Trophoblast cell (in vitro differentiated cells and primary cell): ENCODE measurements at regions not wholly inside any gene's neighbourhood (a gene's known extent, or its start where the extent isn't known, plus 50 kb on each side); places are given as distances from the start of the nearest gene placed in this dataset.
A peak's percentile ranks its signal among the peaks of the same experiment; 100 is the strongest.

Experiments
- DNase-seq, 2 donors: peaks; one replicate each; pipeline ENCODE4 v3.0.0-alpha.2; 2016
- H2AFZ ChIP-seq: 2 replicates; pipeline ENCODE4 v1.6.1; 2013; ENCODE audit warnings: low read length, moderate library complexity, mild to moderate bottlenecking; ENCODE audit not compliant: insufficient read depth, poor library complexity
- H2AK5ac ChIP-seq: 2 replicates; pipeline ENCODE4 v1.6.1; 2013; ENCODE audit warnings: mild to moderate bottlenecking, low read length
- H2BK120ac ChIP-seq: 2 replicates; pipeline ENCODE4 v1.6.1; 2013; ENCODE audit warnings: low read length, mild to moderate bottlenecking, moderate library complexity; ENCODE audit not compliant: insufficient read depth, poor library complexity
- H2BK12ac ChIP-seq: 2 replicates; pipeline ENCODE4 v1.6.1; 2013; ENCODE audit warnings: mild to moderate bottlenecking, low read length, moderate library complexity
- H2BK5ac ChIP-seq: 2 replicates; pipeline ENCODE4 v1.6.1; 2013; ENCODE audit warnings: low read length, low read depth, moderate library complexity, mild to moderate bottlenecking; ENCODE audit not compliant: poor library complexity
- H3K14ac ChIP-seq: 2 replicates; pipeline ENCODE4 v1.6.1; 2013; ENCODE audit warnings: mild to moderate bottlenecking, low read length
- H3K18ac ChIP-seq: 2 replicates; pipeline ENCODE4 v1.6.1; 2013; ENCODE audit warnings: mild to moderate bottlenecking, low read length
- H3K23ac ChIP-seq: 2 replicates; pipeline ENCODE4 v1.6.1; 2013; ENCODE audit warnings: low read length
- H3K27ac ChIP-seq: 2 replicates; pipeline ENCODE4 v1.5.1; 2013; ENCODE audit warnings: low read depth, mild to moderate bottlenecking, inconsistent platforms, low read length, moderate library complexity
- H3K27me3 ChIP-seq: 2 replicates; pipeline ENCODE4 v1.6.1; 2013; ENCODE audit warnings: inconsistent platforms, mild to moderate bottlenecking, low read length, moderate library complexity; ENCODE audit not compliant: insufficient read depth
- H3K36me3 ChIP-seq, 2 experiments: 1 replicate in 1 of 2; 2 replicates in 1 of 2; pipeline ENCODE4 v1.6.1; 2013; ENCODE audit warnings: low read length in 2 of 2, mild to moderate bottlenecking in 2 of 2, moderate library complexity in 1 of 2; ENCODE audit not compliant: insufficient read depth in 2 of 2, control insufficient read depth in 1 of 2
- H3K4ac ChIP-seq: 2 replicates; pipeline ENCODE4 v1.6.1; 2013; ENCODE audit warnings: low read depth, mild to moderate bottlenecking, low read length, moderate library complexity
- H3K4me1 ChIP-seq, 2 experiments: 1 replicate in 1 of 2; 2 replicates in 1 of 2; pipeline ENCODE4 v1.6.1; 2013; ENCODE audit warnings: low read length in 2 of 2, mild to moderate bottlenecking in 2 of 2, moderate library complexity in 1 of 2; ENCODE audit not compliant: insufficient read depth in 2 of 2, control insufficient read depth in 1 of 2
- H3K4me2 ChIP-seq: 2 replicates; pipeline ENCODE4 v1.6.1; 2013; ENCODE audit warnings: inconsistent platforms, mild to moderate bottlenecking, low read length, moderate library complexity
- H3K4me3 ChIP-seq: 2 replicates; pipeline ENCODE4 v1.5.1; 2013; ENCODE audit warnings: mild to moderate bottlenecking, low read depth, low read length, inconsistent platforms
- H3K79me1 ChIP-seq: one replicate; pipeline ENCODE4 v1.6.1; 2013; ENCODE audit warnings: low read length
- H3K79me2 ChIP-seq: 2 replicates; pipeline ENCODE4 v1.6.1; 2013; ENCODE audit warnings: low read length, mild to moderate bottlenecking; ENCODE audit not compliant: control insufficient read depth, insufficient read depth, poor library complexity
- H3K9ac ChIP-seq: 2 replicates; pipeline ENCODE4 v1.6.1; 2013; ENCODE audit warnings: mild to moderate bottlenecking, low read length
- H3K9me3 ChIP-seq: 2 replicates; pipeline ENCODE4 v1.6.1; 2013; ENCODE audit warnings: low read depth, mild to moderate bottlenecking, control low read depth, inconsistent platforms, low read length; ENCODE audit not compliant: insufficient read depth
- H4K12ac ChIP-seq: 2 replicates; pipeline ENCODE4 v1.6.1; 2013; ENCODE audit warnings: low read depth, mild to moderate bottlenecking, low read length, moderate library complexity
- H4K8ac ChIP-seq: 2 replicates; pipeline ENCODE4 v1.6.1; 2013; ENCODE audit warnings: low read depth, mild to moderate bottlenecking, low read length, moderate library complexity
- H4K91ac ChIP-seq: one replicate; pipeline ENCODE4 v1.6.1; 2013; ENCODE audit warnings: low read depth, mild to moderate bottlenecking, low read length, moderate library complexity
- WGBS: extraction: QIAGEN DNeasy Blood & Tissue Kit; methylation state at CpG from one replicate; pipeline ENCODE4 v1.1.7; 2013; ENCODE audit warnings: missing lambda C conversion rate; ENCODE audit not compliant: insufficient read length, insufficient coverage; ENCODE audit errors: extremely low coverage; 5-methylcytosine and 5-hydroxymethylcytosine counted together

DNA sequence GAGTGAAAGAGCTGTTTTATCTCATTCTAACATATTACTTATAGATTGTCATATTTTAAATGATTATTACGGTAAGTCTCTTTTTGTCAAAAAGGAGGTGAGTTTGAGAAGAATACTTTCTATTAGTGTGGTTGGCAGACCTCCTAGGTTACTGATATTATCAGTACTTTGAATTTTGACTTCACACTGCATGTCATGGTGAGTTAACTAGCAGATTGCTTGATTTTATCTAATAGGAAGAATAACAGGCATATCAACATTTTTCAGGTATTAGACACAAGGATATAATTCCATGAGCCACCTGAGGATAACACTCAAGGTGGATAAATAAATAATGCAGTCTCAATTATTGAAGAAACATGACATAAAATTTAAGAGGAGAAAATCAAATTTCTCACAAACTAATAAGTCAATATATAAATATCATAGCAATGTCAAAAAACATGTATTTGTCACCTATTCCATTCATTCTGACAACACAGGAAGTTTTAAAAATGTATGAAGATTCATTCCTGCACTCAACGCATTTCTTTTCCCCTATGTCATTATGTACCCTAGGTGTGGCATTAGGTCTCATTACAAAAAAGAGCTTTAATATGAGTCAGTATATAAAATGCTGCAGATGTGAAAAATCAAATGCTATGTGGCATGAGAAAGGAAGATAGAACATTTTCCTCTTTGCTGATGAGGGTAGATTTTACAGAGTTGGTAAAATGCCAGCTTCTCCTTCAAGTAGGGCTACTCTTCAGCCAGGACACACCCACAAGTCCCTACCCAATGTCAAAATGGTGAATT lies 1621.6 kb downstream of the REEP3 start:
- Histone ChIP-seq H3K18ac (no peak overlapping the region), H3K79me1 (no peaks in the 10 kb centered on the region), H3K79me2 (no peaks in the 10 kb centered on the region), H3K4ac (no peak overlapping the region), H3K27me3 (no peaks in the 10 kb centered on the region), H3K9ac (no peak overlapping the region), H2BK120ac (no peak overlapping the region), H3K14ac (no peak overlapping the region), H3K4me2 (no peak overlapping the region), H4K8ac (no peak overlapping the region), H3K23ac (peak overlapping the region; percentile 72), H3K27ac (no peak overlapping the region), H4K12ac (no peak overlapping the region), H3K36me3 (no peaks in the 10 kb centered on the region), H3K4me1 (no peaks in the 10 kb centered on the region), H2AFZ (no peak overlapping the region), H2AK5ac (no peak overlapping the region), H2BK12ac (no peak overlapping the region), H4K91ac (no peak overlapping the region), H2BK5ac (no peak overlapping the region), H3K4me3 (no peak overlapping the region), H3K9me3 (no peaks in the 10 kb centered on the region)
- peak in 1 of 2 donors; percentile 46 for DNase-seq
- WGBS = no CpG with 5 or more reads among the region's 2 CpGs

DNA sequence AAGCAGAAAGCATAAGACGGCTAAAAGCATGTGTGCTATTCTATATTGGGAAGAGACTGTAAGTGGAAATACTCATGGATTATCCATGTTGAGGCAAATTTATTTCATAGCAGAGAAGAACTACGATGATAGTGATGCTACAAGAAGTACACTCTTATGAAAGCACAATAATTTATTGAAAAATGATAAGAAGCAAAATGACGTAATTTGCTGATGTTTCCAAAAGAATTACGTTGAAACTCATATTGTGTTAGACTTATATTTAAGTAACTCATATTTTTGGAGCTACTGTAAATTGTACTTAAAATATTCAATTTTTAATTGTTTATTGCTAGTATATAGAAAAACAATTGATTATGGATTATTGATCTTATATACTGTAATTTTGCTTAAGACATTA lies 1622.5 kb downstream of the REEP3 start:
- Histone ChIP-seq H3K9ac (no peak overlapping the region), H2AFZ (no peak overlapping the region), H2BK12ac (no peak overlapping the region), H3K14ac (no peak overlapping the region), H3K4ac (no peak overlapping the region), H4K8ac (no peak overlapping the region), H3K79me2 (no peaks in the 10 kb centered on the region), H3K4me1 (no peaks in the 10 kb centered on the region), H3K79me1 (no peaks in the 10 kb centered on the region), H3K23ac (no peak overlapping the region), H2AK5ac (no peak overlapping the region), H4K91ac (no peak overlapping the region), H3K4me3 (no peak overlapping the region), H3K27ac (no peak overlapping the region), H4K12ac (no peak overlapping the region), H3K9me3 (no peaks in the 10 kb centered on the region), H3K4me2 (no peak overlapping the region), H3K36me3 (no peaks in the 10 kb centered on the region), H2BK5ac (no peak overlapping the region), H2BK120ac (no peak overlapping the region), H3K27me3 (no peaks in the 10 kb centered on the region), H3K18ac (no peak overlapping the region)
- no peak for DNase-seq
- no CpG with 5 or more reads among the region's 4 CpGs for WGBS

DNA sequence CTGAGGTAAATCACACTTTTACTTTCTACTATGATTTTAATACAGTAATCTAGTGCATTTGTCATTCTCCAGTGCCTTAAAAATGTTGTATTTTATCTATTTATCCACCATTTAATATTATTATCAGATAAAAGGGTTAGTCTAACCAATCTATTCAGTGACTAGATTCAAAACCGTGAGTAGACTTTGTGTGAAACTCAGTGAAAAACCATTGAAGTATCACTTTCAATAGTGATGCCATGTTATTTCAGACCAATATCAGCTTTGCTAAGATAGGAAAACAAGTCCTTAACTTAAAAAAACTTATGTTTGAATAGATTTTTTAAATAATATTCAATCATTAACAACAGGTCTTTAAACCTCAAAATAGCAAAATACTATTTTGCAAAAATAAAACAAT lies 1628.7 kb downstream of the REEP3 start:
- no peak overlapping the region for H2BK5ac ChIP-seq
- H4K12ac ChIP-seq = no peak overlapping the region
- no peak for DNase-seq
- H3K4me2 ChIP-seq = no peak overlapping the region
- H2AK5ac ChIP-seq = no peak overlapping the region
- H3K23ac ChIP-seq = no peak overlapping the region
- no peak overlapping the region for H3K14ac ChIP-seq
- H2BK12ac ChIP-seq = no peak overlapping the region
- no peak overlapping the region for H2AFZ ChIP-seq
- H3K79me2 ChIP-seq = no peaks in the 10 kb centered on the region
- H3K27me3 ChIP-seq = no peaks in the 10 kb centered on the region
- no peak overlapping the region for H3K18ac ChIP-seq
- H3K79me1 ChIP-seq = no peaks in the 10 kb centered on the region
- H3K4ac ChIP-seq = no peak overlapping the region
- H3K4me3 ChIP-seq = no peak overlapping the region
- no peak overlapping the region for H4K91ac ChIP-seq
- no peak overlapping the region for H2BK120ac ChIP-seq
- no peak overlapping the region for H4K8ac ChIP-seq
- no peak overlapping the region for H3K9ac ChIP-seq
- no peaks in the 10 kb centered on the region for H3K4me1 ChIP-seq
- no CpG with 5 or more reads among the region's 1 CpG for WGBS
- no peaks in the 10 kb centered on the region for H3K9me3 ChIP-seq
- H3K27ac ChIP-seq = no peak overlapping the region
- H3K36me3 ChIP-seq = no peaks in the 10 kb centered on the region

DNA sequence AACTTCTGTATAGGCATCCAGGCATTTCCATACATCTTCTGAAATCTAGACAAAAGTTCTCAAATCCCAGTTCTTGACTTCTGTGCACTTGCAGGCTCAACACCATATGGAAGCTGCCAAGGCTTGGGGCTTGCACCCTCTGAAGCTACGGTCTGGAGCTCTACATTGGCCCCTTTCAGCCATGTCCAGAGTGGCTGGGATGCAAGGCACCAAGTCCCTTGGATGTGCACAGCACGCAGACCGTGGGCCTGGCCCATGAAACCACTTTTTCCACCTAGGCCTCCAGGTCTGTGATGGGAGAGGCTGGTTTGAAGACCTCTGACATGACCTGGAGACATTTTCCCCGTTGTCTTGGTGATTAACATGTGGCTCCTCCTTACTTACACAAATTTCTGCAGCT lies 1645.1 kb downstream of the REEP3 start:
- no peak overlapping the region for H3K23ac ChIP-seq
- no peak overlapping the region for H2BK5ac ChIP-seq
- H3K36me3 ChIP-seq = no peaks in the 10 kb centered on the region
- no peak overlapping the region for H3K4me2 ChIP-seq
- no peak overlapping the region for H2BK120ac ChIP-seq
- no CpG with 5 or more reads among the region's 4 CpGs for whole genome bisulfite sequencing
- H2AFZ ChIP-seq = no peak overlapping the region
- H4K12ac ChIP-seq = no peak overlapping the region
- H3K18ac ChIP-seq = no peak overlapping the region
- no peak overlapping the region for H2BK12ac ChIP-seq
- H4K91ac ChIP-seq = no peak overlapping the region
- no peak overlapping the region for H2AK5ac ChIP-seq
- no peaks in the 10 kb centered on the region for H3K4me1 ChIP-seq
- H3K4ac ChIP-seq = no peak overlapping the region
- H4K8ac ChIP-seq = no peak overlapping the region
- H3K79me1 ChIP-seq = no peaks in the 10 kb centered on the region
- H3K27me3 ChIP-seq = no peaks in the 10 kb centered on the region
- H3K9me3 ChIP-seq = no peaks in the 10 kb centered on the region
- no peak overlapping the region for H3K27ac ChIP-seq
- no peak overlapping the region for H3K14ac ChIP-seq
- no peaks in the 10 kb centered on the region for H3K79me2 ChIP-seq
- no peak overlapping the region for H3K9ac ChIP-seq
- no peak overlapping the region for H3K4me3 ChIP-seq
- DNase-seq = no peak
